ENCODE measurements at regions not wholly inside any gene's neighbourhood (a gene's known extent, or its start where the extent isn't known, plus 50 kb on each side); places are given as distances from the start of the nearest gene placed in this dataset.

GRCh38 chr6:166853371-166854325, 102.7 kb downstream of the RNASET2 start:
- no peak for TF ChIP-seq CTCF (IDR thresholded peaks at IDR 0.05; ENCODE audit: insufficient read depth, low read depth, low read length, missing control alignments)
- no peak for DNase-seq (ENCODE audit: low read depth)
- no peak overlapping the region for H3K4me3 ChIP-seq (ENCODE audit: low read depth, low read length)

GRCh38 chr6:166852451-166852975, 103.8 kb downstream of the RNASET2 start:
- peak; percentile 9 for TF ChIP-seq CTCF (IDR thresholded peaks at IDR 0.05; ENCODE audit: insufficient read depth, low read depth, low read length, missing control alignments)
- no peak overlapping the region for H3K4me3 ChIP-seq (ENCODE audit: low read depth, low read length)
- peak; percentile 30 for DNase-seq (ENCODE audit: low read depth)

DNA sequence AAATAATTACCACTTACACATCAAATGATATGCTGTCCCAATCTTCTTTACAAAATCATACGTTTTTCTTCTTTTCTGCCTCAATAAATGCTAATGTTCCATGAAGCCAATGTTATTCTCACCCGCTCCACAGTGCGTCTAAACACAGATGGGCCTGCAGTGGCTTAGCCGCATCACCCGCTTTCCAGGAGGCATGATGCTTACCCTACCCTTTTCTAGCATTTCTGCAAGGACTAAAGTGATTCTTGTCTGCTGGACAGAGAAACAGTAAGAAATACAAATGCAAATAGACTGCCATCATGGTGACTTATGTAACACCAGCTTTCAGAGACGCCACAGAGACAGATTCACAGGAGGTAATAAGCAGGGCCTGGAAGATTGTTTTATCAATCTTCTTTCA, 104.4 kb downstream of the RNASET2 start:
- no peak for DNase-seq (ENCODE audit: low read depth)
- no peak overlapping the region for H3K4me3 ChIP-seq (ENCODE audit: low read depth, low read length)
- no peak for TF ChIP-seq CTCF (IDR thresholded peaks at IDR 0.05; ENCODE audit: insufficient read depth, low read depth, low read length, missing control alignments)

DNA sequence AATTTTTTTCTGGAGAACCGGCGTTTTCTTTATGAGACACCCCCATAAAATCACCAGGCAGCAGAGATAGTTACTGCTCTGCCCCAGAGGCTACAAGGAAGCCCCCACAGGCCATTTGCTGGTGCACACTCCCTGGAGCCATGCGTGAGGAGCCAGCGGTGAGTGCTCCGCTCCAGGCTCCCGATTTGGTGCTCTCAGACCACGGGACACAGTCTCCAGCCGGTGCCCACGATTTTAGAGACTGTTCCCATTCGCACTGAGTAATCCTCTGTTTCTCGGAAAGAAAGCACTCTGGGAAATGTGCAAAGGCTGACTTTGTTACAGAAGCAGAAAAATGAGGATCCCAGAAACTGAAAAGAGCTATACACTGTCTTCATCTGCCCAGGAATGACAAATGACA, 104.9 kb downstream of the RNASET2 start:
- DNase-seq (ENCODE audit: low read depth), result no peak
- TF ChIP-seq CTCF (IDR thresholded peaks at IDR 0.05; ENCODE audit: insufficient read depth, low read depth, low read length, missing control alignments), result no peak
- H3K4me3 ChIP-seq (ENCODE audit: low read depth, low read length), result no peak overlapping the region

DNA sequence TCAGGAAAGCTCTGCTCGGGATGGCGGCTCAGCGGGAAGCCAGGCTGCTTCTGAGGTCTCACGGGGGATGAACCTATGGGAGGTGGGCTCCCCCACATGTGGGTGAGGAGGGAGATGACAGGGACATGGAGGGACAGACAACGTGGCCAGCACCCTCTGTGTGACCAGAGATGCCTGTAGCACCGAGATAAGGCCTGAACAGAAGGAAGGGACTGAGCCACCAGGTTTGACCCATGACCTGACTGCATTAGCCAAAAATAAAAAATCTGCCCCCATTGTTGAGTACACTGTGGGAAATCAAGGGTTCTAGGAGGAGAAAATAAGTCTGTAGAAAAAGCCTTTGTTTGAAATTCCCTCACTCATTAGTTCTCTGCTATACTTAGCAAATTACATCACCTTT, 105.7 kb downstream of the RNASET2 start:
- no peak overlapping the region for H3K4me3 ChIP-seq (ENCODE audit: low read depth, low read length)
- no peak for TF ChIP-seq CTCF (IDR thresholded peaks at IDR 0.05; ENCODE audit: insufficient read depth, low read depth, low read length, missing control alignments)
- no peak for DNase-seq (ENCODE audit: low read depth)

GRCh38 chr6:166849749-166850183, 106.6 kb downstream of the RNASET2 start:
- peak; percentile 71 for DNase-seq (ENCODE audit: low read depth)
- H3K4me3 ChIP-seq (ENCODE audit: low read depth, low read length), result no peak overlapping the region
- no peak for TF ChIP-seq CTCF (IDR thresholded peaks at IDR 0.05; ENCODE audit: insufficient read depth, low read depth, low read length, missing control alignments)

Data from GM12865 (cell line).